ENCODE measurements at regions not wholly inside any gene's neighbourhood (a gene's known extent, or its start where the extent isn't known, plus 50 kb on each side); places are given as distances from the start of the nearest gene placed in this dataset.

DNA sequence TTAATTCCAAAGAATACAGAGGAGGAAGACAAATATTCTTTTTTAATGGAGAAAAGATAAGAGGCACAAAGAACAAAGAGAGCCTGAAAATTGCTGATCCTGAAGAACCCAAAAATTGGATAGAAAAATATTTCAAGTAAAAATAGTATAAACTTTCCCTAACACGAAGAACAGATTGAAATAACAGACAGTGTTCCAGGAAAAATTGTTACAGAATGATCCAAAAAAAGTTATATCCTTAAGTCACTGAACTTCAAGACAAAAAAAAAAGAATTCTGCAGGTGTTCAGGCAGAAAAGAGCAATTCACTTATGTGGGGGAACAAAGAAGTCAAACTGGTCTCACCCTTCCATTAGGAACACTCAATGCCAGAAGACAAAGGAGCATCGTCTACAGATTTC is 160.2 kb downstream of the KLF12 start:
- TF ChIP-seq ZFP3 (CRISPR knock-in tag; IDR thresholded peaks at IDR 0.05) (no peak), ZNF70 (CRISPR knock-in tag; IDR thresholded peaks at IDR 0.05) (no peak), RARB (CRISPR knock-in tag; IDR thresholded peaks at IDR 0.05) (no peak), TCF4 (CRISPR knock-in tag; IDR thresholded peaks at IDR 0.05; ENCODE audit: borderline replicate concordance) (no peak), TOX (CRISPR knock-in tag; IDR thresholded peaks at IDR 0.05; ENCODE audit: borderline replicate concordance) (no peak), ZFP30 (CRISPR knock-in tag; IDR thresholded peaks at IDR 0.05) (no peak)
- TF ChIP-seq, protein P1, sequence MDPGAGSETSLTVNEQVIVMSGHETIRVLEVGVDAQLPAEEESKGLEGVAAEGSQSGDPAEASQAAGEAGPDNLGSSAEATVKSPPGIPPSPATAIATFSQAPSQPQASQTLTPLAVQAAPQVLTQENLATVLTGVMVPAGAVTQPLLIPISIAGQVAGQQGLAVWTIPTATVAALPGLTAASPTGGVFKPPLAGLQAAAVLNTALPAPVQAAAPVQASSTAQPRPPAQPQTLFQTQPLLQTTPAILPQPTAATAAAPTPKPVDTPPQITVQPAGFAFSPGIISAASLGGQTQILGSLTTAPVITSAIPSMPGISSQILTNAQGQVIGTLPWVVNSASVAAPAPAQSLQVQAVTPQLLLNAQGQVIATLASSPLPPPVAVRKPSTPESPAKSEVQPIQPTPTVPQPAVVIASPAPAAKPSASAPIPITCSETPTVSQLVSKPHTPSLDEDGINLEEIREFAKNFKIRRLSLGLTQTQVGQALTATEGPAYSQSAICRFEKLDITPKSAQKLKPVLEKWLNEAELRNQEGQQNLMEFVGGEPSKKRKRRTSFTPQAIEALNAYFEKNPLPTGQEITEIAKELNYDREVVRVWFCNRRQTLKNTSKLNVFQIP (CRISPR knock-in tag; IDR thresholded peaks at IDR 0.05; ENCODE audit: borderline replicate concordance, low read depth), result no peak
- TF ChIP-seq, protein P2, sequence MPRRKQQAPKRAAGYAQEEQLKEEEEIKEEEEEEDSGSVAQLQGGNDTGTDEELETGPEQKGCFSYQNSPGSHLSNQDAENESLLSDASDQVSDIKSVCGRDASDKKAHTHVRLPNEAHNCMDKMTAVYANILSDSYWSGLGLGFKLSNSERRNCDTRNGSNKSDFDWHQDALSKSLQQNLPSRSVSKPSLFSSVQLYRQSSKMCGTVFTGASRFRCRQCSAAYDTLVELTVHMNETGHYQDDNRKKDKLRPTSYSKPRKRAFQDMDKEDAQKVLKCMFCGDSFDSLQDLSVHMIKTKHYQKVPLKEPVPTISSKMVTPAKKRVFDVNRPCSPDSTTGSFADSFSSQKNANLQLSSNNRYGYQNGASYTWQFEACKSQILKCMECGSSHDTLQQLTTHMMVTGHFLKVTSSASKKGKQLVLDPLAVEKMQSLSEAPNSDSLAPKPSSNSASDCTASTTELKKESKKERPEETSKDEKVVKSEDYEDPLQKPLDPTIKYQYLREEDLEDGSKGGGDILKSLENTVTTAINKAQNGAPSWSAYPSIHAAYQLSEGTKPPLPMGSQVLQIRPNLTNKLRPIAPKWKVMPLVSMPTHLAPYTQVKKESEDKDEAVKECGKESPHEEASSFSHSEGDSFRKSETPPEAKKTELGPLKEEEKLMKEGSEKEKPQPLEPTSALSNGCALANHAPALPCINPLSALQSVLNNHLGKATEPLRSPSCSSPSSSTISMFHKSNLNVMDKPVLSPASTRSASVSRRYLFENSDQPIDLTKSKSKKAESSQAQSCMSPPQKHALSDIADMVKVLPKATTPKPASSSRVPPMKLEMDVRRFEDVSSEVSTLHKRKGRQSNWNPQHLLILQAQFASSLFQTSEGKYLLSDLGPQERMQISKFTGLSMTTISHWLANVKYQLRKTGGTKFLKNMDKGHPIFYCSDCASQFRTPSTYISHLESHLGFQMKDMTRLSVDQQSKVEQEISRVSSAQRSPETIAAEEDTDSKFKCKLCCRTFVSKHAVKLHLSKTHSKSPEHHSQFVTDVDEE (CRISPR knock-in tag; IDR thresholded peaks at IDR 0.05), result no peak
- TF ChIP-seq, protein P3, sequence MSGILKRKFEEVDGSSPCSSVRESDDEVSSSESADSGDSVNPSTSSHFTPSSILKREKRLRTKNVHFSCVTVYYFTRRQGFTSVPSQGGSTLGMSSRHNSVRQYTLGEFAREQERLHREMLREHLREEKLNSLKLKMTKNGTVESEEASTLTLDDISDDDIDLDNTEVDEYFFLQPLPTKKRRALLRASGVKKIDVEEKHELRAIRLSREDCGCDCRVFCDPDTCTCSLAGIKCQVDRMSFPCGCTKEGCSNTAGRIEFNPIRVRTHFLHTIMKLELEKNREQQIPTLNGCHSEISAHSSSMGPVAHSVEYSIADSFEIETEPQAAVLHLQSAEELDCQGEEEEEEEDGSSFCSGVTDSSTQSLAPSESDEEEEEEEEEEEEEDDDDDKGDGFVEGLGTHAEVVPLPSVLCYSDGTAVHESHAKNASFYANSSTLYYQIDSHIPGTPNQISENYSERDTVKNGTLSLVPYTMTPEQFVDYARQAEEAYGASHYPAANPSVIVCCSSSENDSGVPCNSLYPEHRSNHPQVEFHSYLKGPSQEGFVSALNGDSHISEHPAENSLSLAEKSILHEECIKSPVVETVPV (CRISPR knock-in tag; IDR thresholded peaks at IDR 0.05), result no peak
